Brain pericyte (primary cell): ENCODE measurements at regions not wholly inside any gene's neighbourhood (a gene's known extent, or its start where the extent isn't known, plus 50 kb on each side); places are given as distances from the start of the nearest gene placed in this dataset.
"Not testable (repeated sequence)": the region's sequence is repeated elsewhere in the genome, so short reads cannot be mapped to it uniquely, and the experiment has no call there.

Experiments used
- DNase-seq: peaks from one replicate; pipeline ENCODE4 v3.0.0-alpha.2; 2012; ENCODE audit warnings: low read depth, low spot score

DNA sequence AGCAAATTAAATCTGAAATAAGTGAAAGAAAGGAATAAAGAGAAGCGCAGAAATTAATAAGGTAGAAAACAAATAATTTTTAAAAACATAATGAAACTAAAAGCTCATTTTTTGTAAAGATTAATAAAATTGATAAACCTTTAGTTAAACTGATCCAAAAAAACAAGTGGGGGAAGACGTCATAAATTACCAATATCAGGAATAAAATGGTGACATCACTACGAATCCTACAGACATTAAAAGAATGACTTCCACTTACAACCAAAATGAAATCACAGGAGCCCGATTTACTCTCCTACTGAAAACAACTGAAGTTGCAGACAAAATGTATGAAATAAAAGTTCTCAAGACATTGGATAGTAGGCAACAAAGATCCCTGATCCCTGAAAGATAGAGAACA lies 68.1 kb upstream of the IFFO2 start:
- no peak for DNase-seq

DNA sequence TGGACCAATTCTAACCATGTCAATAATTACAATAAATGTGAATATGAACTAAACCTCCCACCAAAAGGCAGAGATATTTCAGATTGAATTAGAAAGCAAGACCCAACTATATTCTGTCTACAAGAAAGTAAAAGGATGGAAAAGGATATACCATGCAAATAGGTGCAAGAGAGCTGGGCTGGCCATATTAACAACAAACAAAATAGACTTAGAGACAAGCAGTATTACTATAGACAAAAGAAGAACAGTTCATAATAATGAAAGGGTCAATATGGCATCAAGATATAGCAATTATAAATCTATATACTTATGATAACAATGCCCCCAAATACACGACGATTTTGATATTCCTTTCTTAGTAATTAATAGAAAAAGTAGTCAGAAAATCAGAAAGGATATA lies 67.3 kb upstream of the IFFO2 start:
- no peak for DNase-seq

GRCh38 chr1:19021845-19022244 lies 65.4 kb upstream of the IFFO2 start:
- DNase-seq = no peak

DNA sequence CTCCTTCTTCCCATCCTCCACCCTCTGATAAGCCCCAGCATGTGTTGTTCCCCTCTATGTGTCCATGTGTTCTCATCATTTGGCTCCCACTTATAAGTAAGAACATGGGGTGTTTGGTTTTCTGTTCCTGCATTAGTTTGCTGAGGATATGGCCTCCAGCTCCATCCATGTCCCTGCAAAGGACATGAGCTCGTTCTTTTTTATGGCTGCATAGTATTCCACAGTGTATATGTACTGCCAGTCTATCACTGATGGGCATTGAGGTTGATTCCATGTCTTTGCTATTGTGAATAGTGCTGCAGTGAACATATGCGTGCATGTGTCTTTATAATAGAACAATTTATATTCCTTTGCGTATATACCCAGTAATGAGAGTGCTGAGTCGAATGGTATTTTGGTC lies 62.8 kb upstream of the IFFO2 start:
- DNase-seq = not testable (repeated sequence)

- DNase-seq = no peak
These were observed 59.0 kb upstream of the IFFO2 start for GRCh38 chr1:19015476-19015875.

- DNase-seq = no peak
These were observed 58.3 kb upstream of the IFFO2 start for GRCh38 chr1:19014765-19015164.

DNA sequence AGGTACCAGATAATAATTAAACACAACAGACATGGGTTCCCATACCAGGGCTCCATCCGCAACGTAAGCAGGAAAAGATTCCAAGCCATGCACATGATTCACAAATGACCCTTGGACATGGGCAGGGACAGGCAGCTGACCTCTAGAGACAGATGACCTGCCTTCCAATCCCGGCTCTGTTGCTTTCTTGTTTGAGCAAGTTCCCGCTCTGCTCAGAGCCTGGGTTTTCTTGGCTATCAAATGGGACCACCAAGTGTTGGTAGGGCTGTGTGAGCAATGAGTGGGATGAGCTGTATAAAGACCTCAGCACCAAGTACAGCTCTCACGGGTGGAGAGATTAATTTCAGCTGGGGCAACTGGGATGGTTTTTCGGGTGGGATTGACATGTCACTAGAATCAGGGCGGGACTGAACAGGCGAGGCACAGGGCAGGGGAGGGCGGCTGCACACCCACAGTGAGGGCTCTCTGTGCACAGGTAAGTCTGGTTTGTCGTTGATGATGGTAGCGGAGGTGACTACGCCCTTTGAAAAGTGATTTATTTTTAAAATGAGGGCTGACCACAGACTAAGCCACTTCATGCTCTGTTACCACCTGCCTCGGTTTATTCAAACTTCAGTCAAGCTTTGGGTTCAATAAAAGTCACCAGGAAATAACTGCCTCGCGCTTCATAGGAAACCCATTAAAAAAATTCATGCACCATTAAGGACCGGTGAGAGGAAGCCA lies 57.5 kb upstream of the IFFO2 start:
- DNase-seq = no peak

- DNase-seq = no peak
These were observed 55.4 kb upstream of the IFFO2 start for GRCh38 chr1:19011845-19012231.

- DNase-seq = peak; percentile 84
These were observed 54.7 kb upstream of the IFFO2 start for GRCh38 chr1:19010995-19011844.

DNA sequence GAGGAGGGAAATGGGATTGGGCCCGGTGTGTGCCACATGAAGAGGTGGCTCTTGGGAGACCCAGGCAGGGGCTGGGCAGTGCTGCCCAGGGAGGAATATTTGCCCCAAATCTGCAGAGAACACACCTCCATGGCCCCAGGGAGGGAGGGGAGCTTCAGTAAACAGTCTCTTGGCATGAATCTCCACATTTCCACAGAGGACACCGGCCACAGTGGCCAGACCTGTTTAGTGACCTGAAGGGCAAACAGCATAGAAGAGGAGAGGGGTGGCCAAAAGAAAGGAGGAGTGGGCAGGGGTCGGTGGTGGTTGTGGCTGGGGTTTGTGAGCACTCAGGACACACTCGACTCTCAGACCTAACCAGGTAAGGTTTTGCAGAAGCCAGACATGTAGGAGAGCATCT lies 54.0 kb upstream of the IFFO2 start:
- DNase-seq = no peak

GRCh38 chr1:19009882-19010321 lies 53.4 kb upstream of the IFFO2 start:
- no peak for DNase-seq

DNA sequence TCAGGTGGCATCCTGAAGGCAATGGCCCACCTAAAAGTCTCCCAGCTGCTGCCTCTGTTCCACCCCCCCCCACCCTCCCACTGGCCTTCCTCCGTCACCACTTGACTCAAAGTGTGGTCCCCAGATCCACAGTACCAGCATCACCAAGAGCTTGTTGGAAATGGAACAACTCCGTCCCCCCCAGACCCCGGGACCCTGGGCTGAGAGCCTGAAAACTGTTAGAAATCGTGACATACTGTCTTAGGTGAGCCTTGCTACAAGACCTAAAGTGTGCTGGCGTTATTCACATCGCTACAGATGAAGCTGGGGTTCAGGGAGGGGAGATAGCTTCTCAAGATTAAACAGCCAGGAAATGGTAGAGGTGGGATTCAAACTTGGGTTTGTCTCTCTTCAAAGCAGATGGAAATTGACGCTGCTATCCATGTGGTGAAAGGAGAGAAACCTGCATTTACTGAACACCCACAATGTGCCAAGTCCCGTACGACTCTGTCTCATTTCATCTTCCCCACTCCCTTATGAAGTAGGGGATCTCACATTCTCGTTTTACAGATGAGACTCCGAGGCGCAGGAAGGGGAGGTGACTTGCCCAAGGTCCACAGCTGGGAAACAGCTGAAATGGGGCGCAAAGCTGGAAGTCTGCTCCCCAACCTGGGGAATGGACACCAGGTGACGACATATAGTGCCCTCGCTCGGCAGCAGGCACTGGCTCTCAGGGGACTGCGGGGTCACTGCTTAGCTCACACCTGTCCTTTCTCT lies 52.8 kb upstream of the IFFO2 start:
- no peak for DNase-seq

GRCh38 chr1:19007491-19008441 lies 51.3 kb upstream of the IFFO2 start:
- DNase-seq = no peak

GRCh38 chr1:19006837-19007271 lies 50.4 kb upstream of the IFFO2 start:
- DNase-seq = no peak
